Fibroblast of skin of back (primary cell): ENCODE measurements at regions not wholly inside any gene's neighbourhood (a gene's known extent, or its start where the extent isn't known, plus 50 kb on each side); places are given as distances from the start of the nearest gene placed in this dataset.

Experiments
- DNase-seq: peaks from one replicate; pipeline ENCODE4 v3.0.0-alpha.2; 2013

GRCh38 chr17:52212851-52213250 is 54.3 kb upstream of the CA10 start:
- DNase-seq = no peak

GRCh38 chr17:52209507-52209906 is 51.0 kb upstream of the CA10 start:
- DNase-seq = no peak
